Nephron (organoid): ENCODE measurements at regions not wholly inside any gene's neighbourhood (a gene's known extent, or its start where the extent isn't known, plus 50 kb on each side); places are given as distances from the start of the nearest gene placed in this dataset.
"Not testable (repeated sequence)": the region's sequence is repeated elsewhere in the genome, so short reads cannot be mapped to it uniquely, and the experiment has no call there.

Source experiments
- H3K27ac Mint-ChIP-seq, 3 experiments: 2 replicates each; pipeline ENCODE4 v1.8.0; 2020; ENCODE audit warnings: mixed read lengths in 3 of 3, mild to moderate bottlenecking in 2 of 3, moderate library complexity in 1 of 3
- H3K27me3 Mint-ChIP-seq: 2 replicates; pipeline ENCODE4 v1.8.0; 2021; ENCODE audit warnings: low read depth, mild to moderate bottlenecking, moderate library complexity, mixed read lengths
- H3K36me3 Mint-ChIP-seq: 2 replicates; pipeline ENCODE4 v1.8.0; 2020; ENCODE audit warnings: low read depth, mixed read lengths
- H3K4me1 Mint-ChIP-seq: 2 replicates; pipeline ENCODE4 v1.8.0; 2020; ENCODE audit warnings: mixed read lengths
- H3K4me3 Mint-ChIP-seq, 3 experiments: 2 replicates each; pipeline ENCODE4 v1.8.0; 2020; ENCODE audit warnings: mild to moderate bottlenecking in 3 of 3, mixed read lengths in 3 of 3, moderate library complexity in 2 of 3
- H3K9me3 Mint-ChIP-seq: 2 replicates; pipeline ENCODE4 v1.8.0; 2020; ENCODE audit warnings: mixed read lengths
- TF ChIP-seq, protein P1 (sequence below), 3 experiments: fragments of 200-600 bp; sonication (generic); IDR thresholded peaks; one replicate each; pipeline ENCODE4 v1.5.0; 2021; ENCODE audit warnings: antibody characterized with exemption in 3 of 3; ENCODE audit not compliant: unreplicated experiment in 3 of 3

DNA sequence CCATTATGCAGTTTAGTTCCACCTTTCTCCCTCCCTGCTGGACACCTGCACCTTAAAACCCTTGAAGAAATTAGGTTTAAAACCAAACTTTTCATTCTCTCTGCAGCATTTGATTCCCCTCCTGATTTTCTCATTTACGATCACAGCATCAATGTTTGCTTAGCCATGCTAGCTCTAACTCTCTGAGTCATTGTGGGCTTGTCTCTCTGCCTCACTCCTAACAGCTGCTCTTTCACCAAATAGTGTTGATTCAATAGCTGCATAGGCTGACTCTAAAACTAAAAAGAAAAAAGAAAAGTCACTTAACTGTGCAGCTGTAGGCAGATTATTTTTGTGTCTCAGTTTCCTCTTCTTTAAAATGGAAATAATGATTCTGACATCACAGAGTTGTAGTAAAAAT lies 1124.9 kb downstream of the DIAPH3 start:
- Mint-ChIP-seq H3K27ac (no peak overlapping the region), H3K9me3 (peaks cover 6% of the 10 kb centered on the region), H3K36me3 (no peaks in the 10 kb centered on the region), H3K27me3 (no peaks in the 10 kb centered on the region), H3K4me3 (no peak overlapping the region), H3K4me1 (peaks cover 5% of the 10 kb centered on the region)
- TF ChIP-seq, protein P1, sequence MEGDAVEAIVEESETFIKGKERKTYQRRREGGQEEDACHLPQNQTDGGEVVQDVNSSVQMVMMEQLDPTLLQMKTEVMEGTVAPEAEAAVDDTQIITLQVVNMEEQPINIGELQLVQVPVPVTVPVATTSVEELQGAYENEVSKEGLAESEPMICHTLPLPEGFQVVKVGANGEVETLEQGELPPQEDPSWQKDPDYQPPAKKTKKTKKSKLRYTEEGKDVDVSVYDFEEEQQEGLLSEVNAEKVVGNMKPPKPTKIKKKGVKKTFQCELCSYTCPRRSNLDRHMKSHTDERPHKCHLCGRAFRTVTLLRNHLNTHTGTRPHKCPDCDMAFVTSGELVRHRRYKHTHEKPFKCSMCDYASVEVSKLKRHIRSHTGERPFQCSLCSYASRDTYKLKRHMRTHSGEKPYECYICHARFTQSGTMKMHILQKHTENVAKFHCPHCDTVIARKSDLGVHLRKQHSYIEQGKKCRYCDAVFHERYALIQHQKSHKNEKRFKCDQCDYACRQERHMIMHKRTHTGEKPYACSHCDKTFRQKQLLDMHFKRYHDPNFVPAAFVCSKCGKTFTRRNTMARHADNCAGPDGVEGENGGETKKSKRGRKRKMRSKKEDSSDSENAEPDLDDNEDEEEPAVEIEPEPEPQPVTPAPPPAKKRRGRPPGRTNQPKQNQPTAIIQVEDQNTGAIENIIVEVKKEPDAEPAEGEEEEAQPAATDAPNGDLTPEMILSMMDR (IDR thresholded peaks at IDR 0.05; ENCODE audit: unreplicated experiment in 3 of 3) = no peak

DNA sequence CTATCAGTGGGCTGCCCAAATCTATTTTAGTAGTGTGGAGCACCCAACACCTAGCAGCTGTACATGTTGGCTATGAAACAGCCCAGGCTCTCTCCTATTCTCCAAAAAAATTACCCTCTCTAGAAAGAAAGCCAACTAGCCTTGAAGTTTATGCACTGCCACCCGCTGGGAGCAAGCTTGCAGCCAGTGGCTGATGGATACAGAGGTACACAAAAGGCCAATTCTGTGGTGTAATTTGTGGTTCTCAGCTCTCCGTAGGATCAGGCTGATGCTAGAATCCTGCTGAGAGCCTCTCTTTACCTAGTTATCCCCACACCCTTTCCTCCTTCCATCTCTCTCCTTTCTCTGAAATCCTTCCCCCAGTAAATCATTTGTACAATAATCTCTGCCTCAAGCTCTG lies 1120.7 kb downstream of the DIAPH3 start:
- Mint-ChIP-seq H3K4me1 (peaks cover 5% of the 10 kb centered on the region), H3K4me3 (no peak overlapping the region), H3K27me3 (no peaks in the 10 kb centered on the region), H3K36me3 (no peaks in the 10 kb centered on the region), H3K27ac (no peak overlapping the region), H3K9me3 (peaks cover 3% of the 10 kb centered on the region)
- TF ChIP-seq, protein P1 (IDR thresholded peaks at IDR 0.05; ENCODE audit: unreplicated experiment in 3 of 3) = no peak

DNA sequence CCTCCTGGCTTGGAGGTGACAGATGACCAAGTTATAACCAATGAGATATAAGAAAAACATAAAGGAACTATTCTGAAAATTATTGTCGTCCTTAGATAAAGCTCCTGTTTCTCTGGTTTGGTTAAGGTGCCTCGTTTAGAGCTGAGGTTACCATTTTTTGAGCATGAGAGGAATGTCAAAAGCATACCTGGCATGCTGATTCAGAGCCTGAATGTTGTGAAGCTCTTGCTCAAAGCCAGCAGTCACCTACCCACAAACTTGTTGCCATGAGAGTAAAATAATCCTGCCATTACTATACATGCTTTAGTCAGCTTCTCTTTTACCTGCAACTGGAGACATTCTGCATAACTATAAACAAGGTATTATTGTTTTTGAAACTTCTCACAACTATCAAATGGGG lies 1116.2 kb downstream of the DIAPH3 start:
- Mint-ChIP-seq H3K4me3 (no peak overlapping the region), H3K27me3 (no peaks in the 10 kb centered on the region), H3K4me1 (no peaks in the 10 kb centered on the region), H3K9me3 (peaks cover 5% of the 10 kb centered on the region), H3K27ac (no peak overlapping the region), H3K36me3 (no peaks in the 10 kb centered on the region)
- TF ChIP-seq, protein P1 (IDR thresholded peaks at IDR 0.05; ENCODE audit: unreplicated experiment in 3 of 3) = no peak

DNA sequence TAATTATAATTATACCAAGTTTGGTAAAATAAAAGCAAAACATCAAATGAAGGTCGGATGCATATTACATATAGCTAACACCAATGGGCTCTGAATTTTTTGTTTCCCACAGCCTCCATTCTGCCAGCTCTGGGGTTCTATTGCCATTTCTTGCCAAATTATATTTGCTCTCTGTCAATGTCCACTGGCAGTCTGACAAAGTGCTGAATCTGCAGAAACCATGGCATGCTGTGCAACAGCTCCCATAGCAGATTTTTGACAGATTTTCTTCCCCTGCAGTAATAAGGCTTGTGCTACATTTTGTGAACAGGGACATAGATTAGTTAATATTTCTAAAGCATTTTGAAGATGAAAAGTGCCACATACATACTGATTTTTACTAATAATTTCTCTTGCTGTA lies 1102.1 kb downstream of the DIAPH3 start:
- H3K27ac Mint-ChIP-seq = no peak overlapping the region
- H3K4me1 Mint-ChIP-seq = no peaks in the 10 kb centered on the region
- no peaks in the 10 kb centered on the region for H3K9me3 Mint-ChIP-seq
- TF ChIP-seq, protein P1 (IDR thresholded peaks at IDR 0.05; ENCODE audit: unreplicated experiment in 3 of 3) = no peak
- no peaks in the 10 kb centered on the region for H3K36me3 Mint-ChIP-seq
- H3K27me3 Mint-ChIP-seq = no peaks in the 10 kb centered on the region
- no peak overlapping the region for H3K4me3 Mint-ChIP-seq

DNA sequence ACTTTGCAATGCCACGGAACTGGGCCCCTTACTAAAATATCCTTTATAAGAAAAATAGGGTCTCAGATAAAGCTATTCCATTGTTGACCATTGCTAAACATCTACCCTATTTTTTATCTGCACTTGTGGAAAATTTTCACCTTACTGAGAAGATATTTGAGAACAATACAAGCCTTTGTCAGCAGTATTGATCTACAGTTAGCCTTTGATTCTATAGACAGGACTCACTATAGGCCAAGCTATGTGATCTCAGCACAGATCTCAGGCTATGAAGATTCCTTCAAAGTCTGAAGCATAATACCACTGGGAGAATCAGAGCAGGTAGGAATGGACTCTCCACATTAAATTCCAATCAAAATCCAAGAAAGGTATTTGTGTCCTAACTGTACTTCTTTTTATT lies 1099.7 kb downstream of the DIAPH3 start:
- H3K9me3 Mint-ChIP-seq = no peaks in the 10 kb centered on the region

DNA sequence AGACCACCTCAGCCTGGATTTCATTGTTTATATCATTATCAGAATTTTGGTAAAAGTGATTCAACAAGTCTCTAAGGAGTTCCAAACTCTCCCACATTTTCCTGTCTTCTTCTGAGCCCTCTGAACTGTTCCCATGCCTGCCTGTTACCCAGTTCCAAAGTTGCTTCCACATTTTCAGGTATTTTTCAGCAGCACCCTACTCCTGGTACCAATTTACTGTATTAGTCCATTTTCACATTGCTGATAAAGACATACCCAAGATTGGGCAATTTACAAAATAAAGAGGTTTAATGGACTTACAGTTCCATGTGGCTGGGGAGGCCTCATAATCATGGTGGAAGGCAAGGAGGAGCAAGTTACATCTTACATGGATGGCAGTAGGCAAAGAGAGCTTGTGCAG lies 1087.3 kb downstream of the DIAPH3 start:
- not testable (repeated sequence) for H3K27ac Mint-ChIP-seq, H3K36me3 Mint-ChIP-seq, H3K4me3 Mint-ChIP-seq, H3K27me3 Mint-ChIP-seq, H3K4me1 Mint-ChIP-seq
- H3K9me3 Mint-ChIP-seq = peaks cover 34% of the 10 kb centered on the region

More for the DNA sequence above, 1099.7 kb downstream of the DIAPH3 start:
- no peaks in the 10 kb centered on the region for H3K36me3 Mint-ChIP-seq
- H3K27ac Mint-ChIP-seq = no peak overlapping the region
- TF ChIP-seq, protein P1 (IDR thresholded peaks at IDR 0.05; ENCODE audit: unreplicated experiment in 3 of 3) = no peak
- H3K4me1 Mint-ChIP-seq = no peaks in the 10 kb centered on the region
- H3K4me3 Mint-ChIP-seq = no peak overlapping the region
- H3K27me3 Mint-ChIP-seq = no peaks in the 10 kb centered on the region
